Stimulated activated CD8-positive, alpha-beta memory T cell treated with anti-CD3 and anti-CD28 coated beads, Interleukin-15, amount 100 ng/mL, for 48 hours (primary cell): ENCODE measurements at regions not wholly inside any gene's neighbourhood (a gene's known extent, or its start where the extent isn't known, plus 50 kb on each side); places are given as distances from the start of the nearest gene placed in this dataset.
"Not testable (repeated sequence)": the region's sequence is repeated elsewhere in the genome, so short reads cannot be mapped to it uniquely, and the experiment has no call there.

Experiments
- DNase-seq, 2 donors: peaks; one replicate each; pipeline ENCODE4 v3.0.0-alpha.2; 2020; ENCODE audit warnings: low read depth in 2 of 2

- no peak for DNase-seq
Measured at GRCh38 chr9:1918108-1918507, 97.0 kb upstream of the SMARCA2 start.

DNA sequence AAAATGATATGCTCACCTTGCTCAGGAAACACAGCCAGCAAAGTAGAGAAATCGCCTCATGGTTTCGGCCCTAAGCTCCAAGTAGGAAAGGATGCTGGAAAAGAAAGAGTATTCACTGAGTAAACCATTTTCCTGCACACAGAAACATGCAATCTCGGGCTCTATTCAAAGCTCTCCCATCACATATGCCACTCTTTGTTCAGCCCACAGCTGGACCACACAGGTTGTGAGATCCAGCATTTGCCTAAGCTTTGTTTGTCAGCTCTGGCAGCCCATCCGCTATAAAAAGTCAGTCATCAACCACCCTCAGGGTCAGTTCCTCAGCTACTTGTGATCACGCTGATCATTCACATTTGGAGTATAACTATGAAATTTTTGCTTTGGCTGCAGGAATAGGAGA lies 96.5 kb upstream of the SMARCA2 start:
- DNase-seq: no peak

DNA sequence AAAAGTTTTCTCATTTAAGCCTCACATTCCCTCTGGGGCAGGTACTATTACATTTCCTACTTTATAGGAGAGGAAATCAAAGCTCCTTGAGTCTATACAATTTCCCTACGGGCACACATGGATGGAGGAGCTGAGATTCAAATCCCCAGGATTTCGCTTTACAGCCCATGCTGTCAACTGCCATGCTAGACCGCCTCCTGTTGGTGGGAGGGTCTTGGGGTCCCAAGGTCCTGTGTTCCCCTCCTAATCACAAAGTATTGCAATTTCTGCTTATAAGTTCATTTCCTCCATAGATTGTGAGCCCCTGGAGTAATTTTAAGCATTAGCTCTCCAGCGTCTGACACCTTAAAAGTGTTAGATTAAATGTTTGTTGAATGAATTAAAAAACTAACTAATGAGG lies 95.9 kb upstream of the SMARCA2 start:
- DNase-seq: no peak

DNA sequence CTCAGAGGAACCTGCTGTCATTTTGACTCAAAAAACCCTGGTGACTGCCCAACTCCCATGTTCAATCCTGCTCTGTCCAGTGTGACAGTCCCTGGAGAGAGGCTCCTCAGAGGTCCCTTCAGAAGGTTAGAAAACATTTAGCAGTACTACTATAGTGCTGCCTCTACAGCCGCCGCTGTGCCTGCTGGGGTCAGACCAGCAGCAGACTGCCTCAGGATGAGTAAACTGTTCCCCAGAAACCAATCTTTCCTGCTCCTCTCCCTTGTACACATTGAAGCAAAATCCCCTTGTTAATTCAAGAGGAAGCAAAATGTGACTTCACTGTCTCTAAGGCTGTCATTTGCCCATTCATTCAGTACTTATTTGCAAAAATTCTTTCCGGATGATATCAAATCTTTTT lies 94.8 kb upstream of the SMARCA2 start:
- no peak for DNase-seq

DNA sequence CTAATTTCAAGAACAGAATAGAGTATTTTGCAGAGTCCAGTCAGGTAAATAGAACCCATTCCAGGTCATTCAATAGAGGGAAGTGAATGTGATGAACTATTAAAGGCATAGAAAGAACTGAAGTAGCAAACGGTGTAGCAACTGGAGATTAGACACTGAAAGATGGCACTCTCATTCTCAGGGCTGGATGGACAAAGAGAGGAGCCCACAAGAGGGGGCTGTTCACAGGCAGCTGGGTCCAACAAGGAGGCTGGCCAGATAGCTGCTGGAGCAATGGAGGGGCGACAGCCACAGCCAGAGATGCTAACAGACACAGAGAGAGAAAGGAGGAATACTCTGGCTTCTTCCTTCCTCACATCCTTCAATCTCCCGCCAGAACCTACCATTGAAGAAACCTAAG lies 93.1 kb upstream of the SMARCA2 start:
- DNase-seq: no peak

DNA sequence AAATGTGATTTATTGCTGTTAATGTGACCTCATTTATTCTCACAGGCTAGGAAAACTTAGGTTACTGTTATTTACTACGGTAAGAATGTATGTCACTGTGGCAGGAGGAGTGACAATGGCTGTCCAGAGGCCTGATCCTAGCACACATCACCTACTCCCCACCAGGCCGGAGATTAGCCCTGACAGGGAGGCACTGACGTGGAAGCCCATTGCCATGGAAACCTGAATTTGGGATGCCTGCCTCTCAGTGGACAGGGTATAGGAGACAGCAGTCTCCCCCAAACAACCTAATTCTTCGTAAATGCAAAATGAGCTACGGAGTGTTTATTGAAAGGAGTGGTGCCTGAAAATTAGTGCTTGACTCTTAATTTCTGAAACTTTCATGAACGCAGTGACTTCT lies 87.6 kb upstream of the SMARCA2 start:
- no peak for DNase-seq

GRCh38 chr9:1929134-1929533 lies 86.0 kb upstream of the SMARCA2 start:
- DNase-seq: no peak

- no peak for DNase-seq
Measured at GRCh38 chr9:1929722-1930244, 85.4 kb upstream of the SMARCA2 start.

GRCh38 chr9:1930245-1930736 lies 84.9 kb upstream of the SMARCA2 start:
- DNase-seq: not testable (repeated sequence)

DNA sequence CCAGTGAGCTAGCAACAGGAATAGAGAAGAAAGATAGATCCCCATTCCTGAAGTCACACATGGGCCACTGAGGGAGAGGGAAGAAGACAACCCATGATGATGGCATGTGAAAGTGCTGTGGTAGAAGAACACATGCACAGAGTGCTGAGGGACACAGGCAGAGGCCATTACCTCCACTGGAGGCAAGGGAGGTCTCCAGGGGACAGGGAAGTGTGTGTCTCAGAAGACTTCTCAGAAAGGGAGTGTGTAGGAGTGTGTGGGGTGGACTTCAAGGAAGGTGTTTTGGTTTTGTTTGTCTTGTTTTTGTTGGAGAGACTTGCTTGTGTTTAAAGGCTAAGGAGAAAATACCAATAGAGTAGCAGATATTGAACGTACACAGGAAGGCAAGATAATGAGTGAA lies 77.0 kb upstream of the SMARCA2 start:
- DNase-seq: no peak

- DNase-seq: no peak
Measured at GRCh38 chr9:1938675-1939170, 76.4 kb upstream of the SMARCA2 start.

DNA sequence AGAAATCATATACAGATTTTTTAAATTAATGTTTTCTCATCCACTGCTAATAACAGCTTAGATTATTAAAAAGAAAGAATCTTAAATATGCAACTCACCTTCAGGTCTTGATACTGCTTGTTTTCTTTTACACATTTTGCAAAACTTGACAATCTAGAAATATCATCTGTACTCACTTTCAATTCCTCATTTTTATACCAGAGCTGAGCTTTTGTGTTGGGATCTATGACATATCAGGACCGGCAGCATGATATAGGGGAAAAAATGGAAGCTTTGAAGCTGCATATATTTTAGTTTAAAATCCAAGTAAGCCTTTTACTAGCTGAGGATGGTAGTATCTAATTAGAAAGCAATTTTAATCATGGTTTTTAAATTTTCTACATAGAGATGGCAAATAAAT lies 75.7 kb upstream of the SMARCA2 start:
- no peak for DNase-seq

DNA sequence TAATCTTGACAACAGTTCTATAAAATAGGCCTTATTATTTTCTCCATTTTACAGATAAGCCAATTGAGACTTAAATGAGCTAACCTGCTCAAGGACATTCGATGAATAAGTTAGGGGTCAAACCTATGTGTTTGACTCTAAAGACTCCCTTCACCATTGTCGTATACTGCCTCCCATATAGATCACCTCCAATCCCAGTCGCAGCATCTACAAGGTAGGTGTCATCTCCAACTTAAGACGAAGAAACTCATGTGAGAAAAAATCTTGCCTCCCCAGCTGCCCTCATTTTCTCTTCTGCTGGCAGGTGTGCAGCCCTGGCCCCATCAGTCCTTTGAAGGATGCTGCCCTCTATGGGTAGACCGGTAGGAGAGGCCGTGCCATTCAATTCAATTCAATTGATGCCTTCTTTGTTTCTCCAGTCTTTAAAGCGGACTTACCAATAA lies 75.2 kb upstream of the SMARCA2 start:
- peak in 1 of 2 donors; percentile 17 for DNase-seq

- no peak for DNase-seq
Measured at GRCh38 chr9:1941989-1942388, 73.2 kb upstream of the SMARCA2 start.

DNA sequence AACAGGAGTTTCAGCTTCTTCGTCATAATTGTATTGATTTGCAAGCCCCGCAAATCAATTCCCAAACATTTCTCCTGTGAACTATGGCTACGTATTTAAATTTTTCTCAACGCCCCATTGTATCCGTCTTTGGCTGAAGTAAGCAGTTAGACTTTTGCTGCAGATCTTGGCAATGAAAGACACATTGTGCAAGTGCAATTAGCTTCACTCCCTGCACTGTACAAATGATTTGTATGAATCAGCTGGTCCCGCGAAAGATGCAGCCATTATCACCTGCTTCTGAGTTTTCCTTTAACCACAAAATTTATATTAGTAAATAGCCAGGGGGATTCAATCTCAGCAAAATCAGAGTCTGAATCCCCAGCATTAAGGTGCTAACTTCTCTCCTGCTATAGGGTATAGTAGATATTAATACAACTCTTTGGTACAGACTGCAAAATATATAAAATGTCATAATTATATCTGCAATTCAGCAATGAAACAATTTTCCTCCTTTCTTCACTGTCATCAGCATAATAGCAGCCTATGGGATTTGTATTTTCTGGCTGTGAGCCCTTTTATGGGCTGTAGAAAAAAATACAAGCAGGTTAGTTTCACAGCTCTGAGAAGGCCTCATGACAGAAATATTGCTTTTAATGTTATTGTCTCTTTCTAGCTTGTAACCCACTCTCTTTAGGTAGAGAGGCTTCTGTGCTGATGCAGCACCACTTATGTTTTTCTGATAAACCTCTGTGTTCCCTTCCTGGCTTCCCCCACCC lies 68.4 kb upstream of the SMARCA2 start:
- DNase-seq: no peak

GRCh38 chr9:1947438-1947837 lies 67.7 kb upstream of the SMARCA2 start:
- no peak for DNase-seq

DNA sequence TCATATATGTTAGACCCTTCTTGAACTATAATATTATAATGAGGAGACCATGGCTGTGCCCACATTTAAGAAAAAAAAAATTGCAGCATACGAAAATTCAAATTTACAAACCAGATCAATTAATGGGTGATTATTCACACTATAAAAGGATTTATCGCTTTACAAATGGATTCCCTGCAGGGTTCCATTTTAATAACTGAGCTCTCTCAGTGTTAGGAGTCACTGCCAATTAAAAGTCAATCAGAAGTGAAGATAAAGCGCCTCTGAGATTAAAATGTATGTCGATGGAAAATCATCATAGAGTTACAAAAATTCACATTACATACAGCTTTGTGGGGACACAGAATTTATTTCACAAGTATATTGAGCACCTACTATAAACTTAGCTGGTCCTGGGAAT lies 66.6 kb upstream of the SMARCA2 start:
- DNase-seq: no peak

DNA sequence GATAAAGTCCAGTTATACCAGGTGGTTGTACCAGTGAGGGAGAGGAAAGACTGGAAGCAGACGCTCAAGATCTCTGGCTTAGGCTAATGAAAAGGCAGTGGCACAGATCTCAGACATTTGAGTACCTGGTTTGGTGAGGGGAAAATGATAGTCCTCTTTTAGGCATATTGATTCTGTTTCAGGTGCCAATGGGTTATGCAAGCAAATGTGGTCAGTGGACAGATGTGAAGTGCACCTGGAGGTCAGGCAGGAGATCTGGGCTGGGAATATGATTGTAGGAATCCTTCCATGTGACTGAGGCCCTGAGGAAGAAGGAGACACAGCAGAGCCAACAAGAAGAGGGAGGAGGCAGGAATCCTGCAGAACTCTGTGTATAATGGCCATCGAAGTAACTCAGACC lies 63.7 kb upstream of the SMARCA2 start:
- DNase-seq: no peak

- no peak for DNase-seq
Measured at GRCh38 chr9:1952001-1952400, 63.1 kb upstream of the SMARCA2 start.

DNA sequence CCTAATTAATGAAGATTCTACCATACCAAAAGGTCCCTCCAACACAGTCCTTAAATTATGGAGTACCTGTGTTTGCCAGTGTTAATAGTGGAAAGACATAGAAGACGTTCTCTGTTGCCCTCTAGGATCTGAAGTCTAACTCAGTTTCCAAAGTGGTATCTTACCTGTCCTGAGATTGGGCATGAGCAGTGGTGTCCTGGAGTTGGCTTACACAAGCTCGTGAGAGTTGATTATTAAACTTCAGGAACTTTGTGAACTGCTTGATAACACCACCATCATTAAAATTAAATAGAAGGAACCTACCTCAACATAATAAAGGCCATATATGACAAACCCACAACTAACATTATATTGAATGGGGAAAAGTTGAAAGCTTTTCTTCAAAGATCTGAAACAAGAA lies 60.9 kb upstream of the SMARCA2 start:
- DNase-seq: no peak

- DNase-seq: no peak
Measured at GRCh38 chr9:1956958-1957357, 58.2 kb upstream of the SMARCA2 start.

GRCh38 chr9:1957856-1958255 lies 57.3 kb upstream of the SMARCA2 start:
- DNase-seq: no peak

DNA sequence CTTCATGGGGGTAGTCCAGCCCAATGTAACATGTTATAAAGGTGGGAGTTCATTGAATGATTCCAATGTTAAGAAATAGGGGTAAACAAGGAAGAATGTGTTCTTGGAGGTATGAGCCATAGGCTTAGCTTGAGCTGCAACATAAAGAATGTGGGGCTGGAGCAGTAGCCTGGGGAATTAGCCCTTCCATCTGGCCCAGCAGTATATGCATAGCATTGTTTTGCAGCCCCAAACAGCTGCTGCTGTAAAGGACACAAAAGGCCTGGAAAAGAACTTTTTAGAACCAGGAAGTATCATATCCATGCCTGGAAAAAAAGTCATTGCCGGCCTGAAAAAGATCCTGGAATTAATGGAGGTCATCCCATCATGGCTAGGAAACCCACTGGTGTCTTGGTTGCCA lies 55.8 kb upstream of the SMARCA2 start:
- DNase-seq: no peak
